Omental fat pad (tissue), 3 donors: ENCODE measurements at regions not wholly inside any gene's neighbourhood (a gene's known extent, or its start where the extent isn't known, plus 50 kb on each side); places are given as distances from the start of the nearest gene placed in this dataset.
"Not testable (repeated sequence)": the region's sequence is repeated elsewhere in the genome, so short reads cannot be mapped to it uniquely, and the experiment has no call there.

Experiments
- ATAC-seq: fragments of 150-250 bp; one replicate; pipeline ENCODE4 v1.9.1; 2016; ENCODE audit warnings: mild to moderate bottlenecking, moderate library complexity; ENCODE audit not compliant: low FRiP score
- DNase-seq: peaks from one replicate; pipeline ENCODE4 v3.0.0-alpha.2; 2019; ENCODE audit warnings: low spot score
- TF ChIP-seq, protein P1 (sequence below), 3 donors: fragments of 450-650 bp; IDR thresholded peaks; one replicate each; pipeline ENCODE4 v1.5.1; 2016 to 2017; ENCODE audit warnings: antibody characterized with exemption in 3 of 3, mild to moderate bottlenecking in 3 of 3, moderate library complexity in 2 of 3

DNA sequence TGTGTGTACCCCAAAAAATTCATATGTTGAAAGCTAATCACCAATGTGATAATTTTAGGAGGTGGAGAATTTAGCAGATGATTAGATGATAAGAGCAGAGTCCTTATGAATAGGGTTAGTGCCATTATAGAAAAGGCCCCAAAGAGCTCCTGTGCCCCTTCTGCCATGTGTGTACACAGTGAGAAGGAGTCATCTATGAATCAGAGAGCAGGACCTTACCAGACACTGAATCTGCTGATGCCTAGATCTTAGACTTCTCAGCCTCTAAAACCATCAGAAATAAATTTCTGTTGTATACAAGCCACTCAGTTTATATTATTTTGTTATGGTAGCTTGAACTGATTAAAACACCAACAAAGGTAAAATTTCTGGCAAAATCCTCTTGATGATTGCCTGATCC lies 560.0 kb upstream of the CDH2 start:
- no peak for ATAC-seq
- TF ChIP-seq, protein P1, sequence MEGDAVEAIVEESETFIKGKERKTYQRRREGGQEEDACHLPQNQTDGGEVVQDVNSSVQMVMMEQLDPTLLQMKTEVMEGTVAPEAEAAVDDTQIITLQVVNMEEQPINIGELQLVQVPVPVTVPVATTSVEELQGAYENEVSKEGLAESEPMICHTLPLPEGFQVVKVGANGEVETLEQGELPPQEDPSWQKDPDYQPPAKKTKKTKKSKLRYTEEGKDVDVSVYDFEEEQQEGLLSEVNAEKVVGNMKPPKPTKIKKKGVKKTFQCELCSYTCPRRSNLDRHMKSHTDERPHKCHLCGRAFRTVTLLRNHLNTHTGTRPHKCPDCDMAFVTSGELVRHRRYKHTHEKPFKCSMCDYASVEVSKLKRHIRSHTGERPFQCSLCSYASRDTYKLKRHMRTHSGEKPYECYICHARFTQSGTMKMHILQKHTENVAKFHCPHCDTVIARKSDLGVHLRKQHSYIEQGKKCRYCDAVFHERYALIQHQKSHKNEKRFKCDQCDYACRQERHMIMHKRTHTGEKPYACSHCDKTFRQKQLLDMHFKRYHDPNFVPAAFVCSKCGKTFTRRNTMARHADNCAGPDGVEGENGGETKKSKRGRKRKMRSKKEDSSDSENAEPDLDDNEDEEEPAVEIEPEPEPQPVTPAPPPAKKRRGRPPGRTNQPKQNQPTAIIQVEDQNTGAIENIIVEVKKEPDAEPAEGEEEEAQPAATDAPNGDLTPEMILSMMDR (IDR thresholded peaks at IDR 0.05), result no peak
- DNase-seq, result no peak

DNA sequence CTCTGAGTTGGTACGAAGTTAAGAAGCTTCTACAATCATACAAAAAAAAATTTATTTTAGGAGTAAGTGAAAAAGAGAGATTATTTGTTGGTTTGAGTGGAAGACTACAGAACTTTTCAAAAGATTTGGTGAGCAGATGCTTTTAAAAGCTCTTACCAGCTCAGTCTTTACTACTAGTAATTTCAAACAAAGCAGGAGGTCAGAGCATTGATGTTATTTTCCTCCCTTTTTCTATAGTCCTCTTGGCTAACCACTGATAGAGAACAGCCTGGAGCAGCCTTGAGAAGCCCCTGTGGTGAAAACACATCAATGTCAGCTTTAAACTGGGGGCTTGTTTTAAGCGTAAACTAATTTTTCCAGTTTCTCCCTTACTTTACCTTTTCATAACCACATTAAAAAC lies 559.3 kb upstream of the CDH2 start:
- ATAC-seq (no peak), DNase-seq (no peak)
- TF ChIP-seq, protein P1 (IDR thresholded peaks at IDR 0.05), result no peak

DNA sequence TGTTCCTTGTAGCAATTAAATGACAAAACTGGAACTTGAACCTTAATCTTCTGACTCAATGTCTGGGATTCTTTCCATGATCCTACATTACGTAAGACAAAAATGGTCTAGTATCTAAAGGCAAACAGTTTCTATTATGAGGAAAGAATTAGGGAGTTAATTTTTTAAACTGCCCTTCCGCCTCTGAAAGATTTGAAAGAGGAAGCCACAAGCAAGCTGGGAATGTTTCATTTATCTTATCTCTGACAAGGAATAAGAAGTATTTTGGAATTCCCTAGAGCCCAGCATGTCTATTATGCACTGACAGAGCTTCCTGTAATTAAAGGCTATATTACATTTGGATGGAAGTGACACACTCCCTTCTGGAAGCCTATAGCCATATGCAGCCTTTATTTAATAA lies 558.8 kb upstream of the CDH2 start:
- ATAC-seq (peak; percentile 62), DNase-seq (no peak)
- TF ChIP-seq, protein P1 (IDR thresholded peaks at IDR 0.05), result no peak

DNA sequence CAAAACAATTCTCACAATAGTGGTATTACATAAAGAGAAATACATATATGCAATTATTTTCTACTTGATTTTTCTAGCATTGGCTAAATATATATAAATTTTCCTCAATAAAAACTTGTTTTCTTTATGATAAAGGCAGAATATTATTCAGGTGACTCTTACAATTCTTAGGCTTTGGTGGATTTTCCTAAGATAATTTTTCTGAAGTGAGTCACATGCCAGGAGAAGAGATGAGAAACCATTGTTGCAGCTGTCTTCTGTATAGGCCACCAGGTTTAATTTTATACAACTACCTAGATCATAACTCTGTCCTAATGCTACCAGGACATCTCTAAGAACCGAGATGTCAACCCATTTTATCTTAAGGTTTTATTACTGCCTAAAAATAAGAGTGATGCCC lies 552.4 kb upstream of the CDH2 start:
- DNase-seq, result no peak
- TF ChIP-seq, protein P1 (IDR thresholded peaks at IDR 0.05), result no peak
- no peak for ATAC-seq

DNA sequence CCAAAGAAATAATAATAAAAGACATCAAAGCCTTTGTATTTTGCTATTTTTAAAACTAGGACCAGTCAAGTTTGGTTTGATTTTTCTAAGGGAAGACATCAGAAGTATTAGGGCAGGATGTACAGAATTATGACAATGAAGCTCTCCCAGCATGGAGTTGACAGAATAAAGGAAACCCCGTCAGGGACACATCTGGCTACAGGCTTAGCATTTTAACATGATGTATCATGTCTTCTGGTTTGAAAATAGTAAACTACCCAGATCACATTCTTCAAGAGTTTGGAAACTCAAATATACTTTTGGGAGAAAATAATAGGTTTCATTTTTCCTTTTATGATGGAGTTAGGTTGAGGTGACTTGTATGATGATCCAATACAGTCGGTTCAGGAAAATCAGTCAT lies 552.0 kb upstream of the CDH2 start:
- TF ChIP-seq, protein P1 (IDR thresholded peaks at IDR 0.05), result no peak
- no peak for ATAC-seq
- DNase-seq, result no peak

DNA sequence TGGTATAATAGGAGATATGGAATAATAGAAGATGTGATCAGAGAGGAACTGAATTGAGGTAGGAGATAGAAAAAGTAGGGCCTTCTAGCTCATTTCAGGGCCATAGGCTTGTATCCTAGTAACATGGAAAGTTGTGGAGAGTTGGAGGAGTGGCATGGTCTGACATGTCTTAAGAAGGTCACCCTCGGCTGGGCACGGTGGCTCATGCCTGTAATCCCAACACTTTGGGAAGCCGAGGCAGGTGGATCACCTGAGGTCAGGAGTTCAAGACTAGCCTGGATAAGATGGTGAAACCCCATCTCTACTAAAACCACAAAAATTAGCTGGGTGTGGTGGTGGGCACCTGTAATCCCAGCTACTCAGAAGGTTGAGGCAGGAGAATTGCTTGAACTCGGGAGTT lies 550.3 kb upstream of the CDH2 start:
- not testable (repeated sequence) for DNase-seq, ATAC-seq

DNA sequence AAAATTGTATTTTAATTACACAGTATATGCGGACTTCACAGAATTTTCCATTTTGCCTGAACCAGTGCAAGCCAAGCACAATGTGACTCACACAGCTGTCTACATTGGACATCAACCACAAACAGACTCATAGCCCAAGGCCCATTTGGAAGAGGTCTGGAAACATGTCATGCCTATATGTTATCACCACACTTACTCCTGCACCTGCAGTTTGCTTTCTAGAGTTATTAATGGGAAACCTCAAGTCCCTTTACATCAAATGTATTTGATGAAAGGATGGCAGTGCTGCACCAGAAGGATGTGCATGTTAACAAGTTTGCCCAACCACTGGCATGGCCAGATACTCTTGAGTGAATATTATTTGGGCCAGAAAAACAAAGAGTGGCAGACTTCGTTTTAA lies 548.9 kb upstream of the CDH2 start:
- DNase-seq, result no peak
- TF ChIP-seq, protein P1 (IDR thresholded peaks at IDR 0.05), result no peak
- no peak for ATAC-seq

DNA sequence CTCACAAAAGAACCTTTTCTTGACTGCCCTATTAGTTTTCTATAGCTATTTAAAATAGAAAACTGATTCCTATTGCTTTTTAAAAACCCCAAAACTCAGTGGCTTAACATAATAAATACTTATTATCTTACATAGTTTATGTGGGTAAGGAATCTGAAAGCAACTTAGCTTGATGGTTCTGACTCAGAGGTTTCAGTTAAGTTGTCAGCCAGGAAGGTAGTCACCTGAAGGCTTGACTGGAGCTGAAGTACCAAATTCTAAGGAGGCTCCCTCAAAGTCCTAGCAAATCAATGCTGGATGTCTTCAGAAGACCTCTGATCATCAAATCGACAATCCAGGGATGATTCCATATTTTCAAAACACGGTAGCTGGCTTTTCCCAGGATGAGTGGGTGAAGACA lies 546.6 kb upstream of the CDH2 start:
- TF ChIP-seq, protein P1 (IDR thresholded peaks at IDR 0.05), result no peak

More for the DNA sequence above, 546.6 kb upstream of the CDH2 start:
- no peak for DNase-seq
- no peak for ATAC-seq
